NCI-H128 (cell line): ENCODE measurements at regions not wholly inside any gene's neighbourhood (a gene's known extent, or its start where the extent isn't known, plus 50 kb on each side); places are given as distances from the start of the nearest gene placed in this dataset.

ENCODE experiments used
- DNase-seq: peaks from one replicate; lab custom pipeline; 2025; ENCODE audit not compliant: unreplicated experiment; lab: John Stamatoyannopoulos, UW

DNA sequence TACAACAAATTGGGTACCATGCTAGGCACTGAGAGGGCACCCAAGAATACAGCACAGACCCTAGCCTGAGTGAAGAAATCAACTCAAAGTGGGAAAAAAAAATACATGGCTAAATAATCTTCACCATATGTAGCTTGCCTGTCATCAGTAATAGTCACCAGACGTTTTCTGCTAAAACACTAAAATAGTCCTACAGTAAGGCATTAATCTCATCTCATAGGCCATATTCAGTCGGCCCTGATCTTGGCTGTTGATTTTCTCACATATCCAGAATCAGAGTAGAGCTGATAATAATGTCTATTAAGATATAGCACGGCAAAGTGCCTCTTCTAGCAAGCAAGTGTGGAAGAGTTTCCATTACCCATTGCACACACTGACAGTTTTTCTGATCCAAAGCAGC, 322.1 kb upstream of the SLC30A5 start:
- no peak for DNase-seq

GRCh38 chr5:68776381-68776780, 317.4 kb upstream of the SLC30A5 start:
- no peak for DNase-seq

- DNase-seq, result no peak
Observed at GRCh38 chr5:68777135-68777534, 316.7 kb upstream of the SLC30A5 start.

GRCh38 chr5:68778484-68778883, 315.3 kb upstream of the SLC30A5 start:
- DNase-seq, result no peak

DNA sequence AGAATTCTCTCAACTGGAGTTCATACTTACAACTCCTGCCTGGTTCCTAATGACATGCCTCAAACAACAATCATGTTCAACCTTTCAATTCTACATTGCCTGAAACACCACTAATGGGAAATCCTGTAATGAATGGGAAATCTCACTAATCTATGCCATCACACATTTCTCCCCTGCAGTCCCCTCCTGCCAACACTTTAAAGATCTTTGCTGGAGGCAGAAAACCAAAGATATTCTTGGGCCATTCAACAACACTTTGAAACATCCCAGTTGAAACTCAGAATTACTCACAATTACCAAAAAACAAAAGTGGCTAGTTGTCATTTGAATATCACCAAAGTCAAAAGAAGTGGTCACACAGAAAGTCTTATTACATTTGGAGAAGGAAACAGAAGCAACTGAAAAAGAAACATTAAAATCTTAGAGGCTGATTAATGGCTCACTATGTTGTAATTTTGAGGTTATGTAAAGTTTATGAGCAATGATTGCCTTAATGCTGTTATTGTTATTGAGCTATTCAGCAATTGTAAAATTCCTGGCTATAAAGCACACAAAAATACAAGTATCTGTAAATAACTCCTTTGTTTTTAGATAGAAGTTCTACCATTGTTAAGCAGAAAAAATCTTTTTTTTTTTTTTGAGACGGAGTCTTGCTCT, 313.4 kb upstream of the SLC30A5 start:
- DNase-seq, result no peak

- no peak for DNase-seq
Observed at GRCh38 chr5:68793074-68793473, 300.7 kb upstream of the SLC30A5 start.

DNA sequence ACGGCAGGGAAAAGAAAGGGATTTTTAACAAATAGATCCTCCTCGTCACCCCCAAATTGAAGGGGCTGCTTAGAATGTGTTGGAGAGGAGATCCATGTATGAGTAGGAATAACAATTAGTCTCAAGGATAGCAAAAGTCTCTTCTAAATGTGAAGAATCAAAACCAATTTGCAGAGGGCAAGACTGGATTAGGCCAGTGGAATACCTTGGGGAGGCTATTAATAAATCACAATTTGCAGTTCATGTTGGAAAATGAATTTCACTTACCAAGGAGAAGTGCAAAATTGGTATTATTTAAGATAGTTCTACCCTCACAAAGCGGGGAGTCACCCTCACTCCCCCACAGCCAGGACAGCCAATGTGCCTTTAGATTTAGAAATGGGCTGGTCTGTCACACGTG, 299.8 kb upstream of the SLC30A5 start:
- no peak for DNase-seq

DNA sequence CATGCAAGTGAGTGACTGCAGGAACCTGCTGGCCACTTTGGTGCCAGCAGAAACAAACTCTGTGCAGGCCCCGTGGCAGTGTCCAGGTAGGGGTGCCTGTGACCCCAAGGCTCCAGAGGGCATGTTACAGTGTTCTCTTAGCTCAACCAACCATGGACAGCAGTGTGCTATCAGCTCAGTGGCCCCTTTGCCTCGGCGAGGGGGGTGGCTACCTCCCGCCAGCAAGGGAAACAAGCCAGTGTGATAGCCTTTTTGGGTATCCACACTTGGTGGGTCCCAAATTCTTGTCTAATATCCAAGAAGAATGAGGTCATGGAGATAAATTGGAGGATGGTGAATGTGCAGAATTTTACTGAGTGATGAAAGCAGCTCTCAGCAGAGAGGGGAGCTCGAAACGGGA, 298.6 kb upstream of the SLC30A5 start:
- no peak for DNase-seq

GRCh38 chr5:68798877-68799843, 294.7 kb upstream of the SLC30A5 start:
- DNase-seq, result no peak

- DNase-seq, result no peak
Observed at GRCh38 chr5:68802430-68802829, 291.4 kb upstream of the SLC30A5 start.

DNA sequence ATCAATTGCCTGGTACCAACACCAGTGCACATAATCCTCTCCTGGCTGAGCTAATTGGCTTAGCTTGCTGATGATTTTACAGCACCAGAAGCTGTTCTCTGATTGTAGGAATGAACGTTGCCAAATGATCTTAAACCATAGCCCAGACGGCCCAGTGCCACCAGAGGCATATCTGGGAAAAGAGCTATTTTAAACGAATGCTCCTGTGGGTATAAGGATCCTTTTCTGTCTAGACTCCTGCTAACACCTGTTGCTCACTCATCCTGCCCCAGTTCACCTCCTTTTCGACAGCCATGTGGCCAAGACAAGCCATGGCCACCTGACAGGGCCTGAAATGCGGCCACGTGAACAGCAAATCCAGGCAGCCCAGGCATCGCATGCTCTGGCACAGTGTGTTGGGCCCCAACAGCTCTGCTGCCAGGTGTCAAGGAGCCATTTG, 289.9 kb upstream of the SLC30A5 start:
- DNase-seq, result no peak

GRCh38 chr5:68804343-68804742, 289.5 kb upstream of the SLC30A5 start:
- no peak for DNase-seq

DNA sequence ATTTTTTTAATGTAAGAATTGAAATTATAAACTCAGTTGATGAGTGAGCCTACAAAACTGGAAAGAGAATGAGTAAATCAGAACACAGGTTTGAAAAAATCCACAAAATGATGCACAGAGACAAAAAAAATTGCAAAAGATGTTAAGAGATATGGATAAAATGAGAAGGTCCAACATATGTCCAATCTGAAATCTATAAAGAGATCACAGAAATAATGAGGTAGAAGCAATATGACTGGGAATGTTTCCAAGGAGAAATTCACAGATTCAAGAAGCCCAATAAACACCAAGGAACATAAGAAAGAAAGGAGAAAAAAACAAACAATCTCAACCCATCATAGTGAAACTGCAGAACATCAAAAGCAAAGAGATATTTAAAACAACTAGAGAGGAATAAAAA, 288.4 kb upstream of the SLC30A5 start:
- no peak for DNase-seq

GRCh38 chr5:68817632-68818031, 276.2 kb upstream of the SLC30A5 start:
- no peak for DNase-seq

DNA sequence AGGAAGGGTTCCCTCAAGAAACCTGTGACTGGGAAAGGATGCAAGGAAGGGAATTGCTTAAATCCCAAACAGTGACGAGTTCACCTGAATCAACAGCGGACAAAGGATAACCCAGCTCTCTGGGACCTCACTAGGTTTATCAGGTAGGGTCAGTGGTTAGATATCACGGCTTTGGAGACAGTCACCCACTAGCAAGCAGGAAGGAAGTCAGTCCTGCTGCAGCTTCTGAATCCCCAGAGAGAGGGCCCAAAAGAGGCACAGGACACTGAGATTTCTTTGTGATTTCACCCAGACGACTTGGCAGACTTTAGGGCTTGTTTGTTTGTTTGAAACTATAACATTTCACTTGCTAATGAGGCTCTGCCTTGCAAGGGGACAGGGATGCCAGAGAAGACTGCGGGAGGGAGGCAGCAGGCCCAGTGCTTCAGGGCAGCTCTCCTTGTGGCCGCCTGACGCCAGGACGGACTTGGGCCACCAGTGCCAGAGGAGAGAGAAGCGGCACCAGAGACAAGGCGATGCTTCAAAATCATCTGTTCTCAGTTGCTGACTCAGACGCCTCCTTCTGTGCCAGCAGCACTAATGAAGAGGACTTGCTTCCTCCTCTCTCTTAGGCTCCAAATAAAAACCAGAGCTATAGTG, 275.6 kb upstream of the SLC30A5 start:
- DNase-seq, result no peak

DNA sequence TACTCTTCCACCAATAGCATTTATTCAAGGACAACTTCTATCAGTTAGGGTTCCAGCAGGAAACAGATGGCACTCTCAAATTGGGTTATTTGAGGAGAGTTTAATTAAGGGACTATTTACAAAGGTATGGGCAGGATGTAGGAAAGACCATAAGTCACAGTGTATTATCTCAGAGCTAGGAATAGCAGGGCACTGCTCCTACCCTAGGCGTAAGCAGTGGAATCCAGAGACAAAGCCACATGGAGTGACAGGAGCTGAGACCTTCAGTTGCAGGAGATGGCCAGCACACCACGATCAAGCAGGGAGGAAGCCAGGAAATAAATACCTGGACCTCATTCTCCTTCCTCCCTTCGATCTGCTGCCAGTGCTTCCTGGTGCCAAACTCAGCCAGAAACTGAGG, 274.9 kb upstream of the SLC30A5 start:
- no peak for DNase-seq

- no peak for DNase-seq
Observed at GRCh38 chr5:68821056-68821455, 272.8 kb upstream of the SLC30A5 start.

DNA sequence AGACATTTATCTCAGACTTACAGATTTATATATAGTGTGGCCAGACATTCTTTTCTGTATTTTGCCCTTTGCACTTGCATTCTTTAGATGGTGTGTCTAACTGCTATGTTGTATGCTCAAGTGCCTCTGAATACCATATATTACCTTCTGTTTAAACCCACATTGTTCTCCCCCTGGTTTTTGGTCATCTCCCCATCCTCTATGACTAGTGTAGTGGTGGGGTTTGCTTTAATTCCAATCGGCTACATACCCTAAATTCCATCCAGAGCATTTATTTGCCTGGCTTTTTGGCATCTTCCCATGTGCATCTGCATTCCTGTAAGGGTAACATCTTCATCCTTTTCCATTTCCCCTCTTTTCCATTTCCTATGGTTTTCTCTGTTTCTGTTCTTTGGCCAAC, 271.0 kb upstream of the SLC30A5 start:
- no peak for DNase-seq

- no peak for DNase-seq
Observed at GRCh38 chr5:68823301-68823700, 270.5 kb upstream of the SLC30A5 start.

- DNase-seq, result no peak
Observed at GRCh38 chr5:68830377-68830898, 263.4 kb upstream of the SLC30A5 start.

DNA sequence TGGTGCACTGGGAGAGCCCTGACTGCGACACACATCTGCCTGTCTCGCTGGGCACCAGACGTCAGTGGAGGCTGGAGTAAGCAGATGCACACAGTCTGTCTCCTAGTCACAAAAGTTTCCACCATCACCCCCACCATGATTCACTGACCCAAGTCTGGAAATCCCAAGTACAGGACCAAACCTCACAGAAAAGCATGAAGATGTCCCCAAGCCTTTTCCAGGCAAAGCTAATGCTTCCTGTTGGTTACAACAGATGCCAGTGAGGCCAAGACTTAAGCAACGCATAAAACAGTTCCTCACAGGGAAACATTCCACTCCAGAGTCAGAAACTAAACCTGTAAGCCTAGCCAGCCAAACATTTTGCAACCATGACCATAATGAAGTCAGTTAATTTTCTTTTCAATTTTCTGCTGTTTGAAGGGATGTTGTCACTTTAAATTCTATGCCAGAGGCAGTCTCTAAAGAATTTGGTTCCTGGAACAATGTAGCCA, 259.3 kb upstream of the SLC30A5 start:
- no peak for DNase-seq
